Liver (tissue), 8 donors: ENCODE measurements at regions not wholly inside any gene's neighbourhood (a gene's known extent, or its start where the extent isn't known, plus 50 kb on each side); places are given as distances from the start of the nearest gene placed in this dataset.

ENCODE experiments used
- DNase-seq: peaks from one replicate; pipeline ENCODE4 v3.0.0-alpha.2; 2017; ENCODE audit warnings: low spot score
- H3K27ac ChIP-seq, 2 donors: one replicate each; pipeline ENCODE4 v1.7.0; 2013; ENCODE audit warnings: inconsistent platforms in 2 of 2, low read length in 2 of 2, control low read depth in 1 of 2, low read depth in 1 of 2, mild to moderate bottlenecking in 1 of 2
- H3K27me3 ChIP-seq, 4 donors: one replicate each; pipeline versions ENCODE4 v1.6.1 to v1.7.0; 2013; ENCODE audit warnings: low read length in 3 of 4, inconsistent platforms in 1 of 4, mild to moderate bottlenecking in 1 of 4, moderate library complexity in 1 of 4; ENCODE audit not compliant: control insufficient read depth in 4 of 4, insufficient read depth in 4 of 4
- H3K36me3 ChIP-seq, 4 donors: one replicate each; pipeline versions ENCODE4 v1.6.1 to v1.7.0; 2013; ENCODE audit warnings: low read length in 3 of 4, mild to moderate bottlenecking in 3 of 4, low read depth in 1 of 4, moderate library complexity in 1 of 4; ENCODE audit not compliant: control insufficient read depth in 4 of 4, insufficient read depth in 3 of 4
- H3K4me1 ChIP-seq, 4 donors: one replicate each; pipeline versions ENCODE4 v1.6.1 to v1.7.0; 2013; ENCODE audit warnings: low read length in 3 of 4, mild to moderate bottlenecking in 3 of 4, moderate library complexity in 1 of 4; ENCODE audit not compliant: control insufficient read depth in 4 of 4, insufficient read depth in 4 of 4
- H3K4me3 ChIP-seq, 3 donors: one replicate each; pipeline versions ENCODE4 v1.6.1 to v1.7.0; 2013; ENCODE audit warnings: low read length in 3 of 3, control low read depth in 1 of 3, low read depth in 1 of 3, mild to moderate bottlenecking in 1 of 3
- H3K9ac ChIP-seq, 2 donors: one replicate each; pipeline ENCODE4 v1.7.0; 2013; ENCODE audit warnings: low read length in 2 of 2, mild to moderate bottlenecking in 2 of 2, moderate library complexity in 2 of 2, control low read depth in 1 of 2, low read depth in 1 of 2
- H3K9me3 ChIP-seq, 4 donors: one replicate each; pipeline versions ENCODE4 v1.6.1 to v1.7.0; 2013; ENCODE audit warnings: low read length in 3 of 4; ENCODE audit not compliant: control insufficient read depth in 4 of 4
- EGR1 ChIP-seq, 2 donors: IDR thresholded peaks; 2 replicates each; pipeline ENCODE4 v1.6.1; 2016 to 2018; ENCODE audit warnings: antibody characterized with exemption in 2 of 2, low read depth in 2 of 2
- FOXA1 ChIP-seq: IDR thresholded peaks from 2 replicates; pipeline ENCODE4 v1.6.1; 2016; ENCODE audit warnings: antibody characterized with exemption
- FOXA2 ChIP-seq: IDR thresholded peaks from 2 replicates; pipeline ENCODE4 v1.6.1; 2016; ENCODE audit warnings: antibody characterized with exemption
- GABPA ChIP-seq, 2 donors: IDR thresholded peaks in 1 of 2; conservative IDR thresholded peaks in 1 of 2; 2 replicates each; pipeline ENCODE4 v1.6.1; 2016; ENCODE audit warnings: antibody characterized with exemption in 2 of 2, mild to moderate bottlenecking in 1 of 2, moderate library complexity in 1 of 2
- HNF4A ChIP-seq, 2 donors: conservative IDR thresholded peaks; 2 replicates each; pipeline ENCODE4 v1.6.1; 2016; ENCODE audit warnings: antibody characterized with exemption in 2 of 2, mild to moderate bottlenecking in 2 of 2
- HNF4G ChIP-seq: IDR thresholded peaks from 2 replicates; pipeline ENCODE4 v1.6.1; 2016; ENCODE audit warnings: antibody characterized with exemption
- JUND ChIP-seq, 2 donors: IDR thresholded peaks; 2 replicates each; pipeline ENCODE4 v1.6.1; 2016; ENCODE audit warnings: antibody characterized with exemption in 2 of 2
- NR2F2 ChIP-seq: IDR thresholded peaks from 2 replicates; pipeline ENCODE4 v1.6.1; 2016; ENCODE audit warnings: antibody characterized with exemption
- RAD21 ChIP-seq, 2 donors: IDR thresholded peaks; 2 replicates each; pipeline ENCODE4 v1.6.1; 2016; ENCODE audit warnings: antibody characterized with exemption in 2 of 2, mild to moderate bottlenecking in 2 of 2
- RXRA ChIP-seq, 2 donors: IDR thresholded peaks; 2 replicates each; pipeline ENCODE4 v1.6.1; 2017 to 2018; ENCODE audit warnings: antibody characterized with exemption in 2 of 2, mild to moderate bottlenecking in 1 of 2
- SP1 ChIP-seq: IDR thresholded peaks from 2 replicates; pipeline ENCODE4 v1.6.1; 2018; ENCODE audit warnings: antibody characterized with exemption, mild to moderate bottlenecking
- TAF1 ChIP-seq: conservative IDR thresholded peaks from 2 replicates; pipeline ENCODE4 v1.6.1; 2016; ENCODE audit warnings: antibody characterized with exemption, mild to moderate bottlenecking
- YY1 ChIP-seq: IDR thresholded peaks from 2 replicates; pipeline ENCODE4 v1.6.1; 2016; ENCODE audit warnings: antibody characterized with exemption, mild to moderate bottlenecking
- WGBS: extraction: QIAGEN DNeasy Blood & Tissue Kit; methylation state at CpG from one replicate; pipeline ENCODE4 v1.1.7; 2013; 5-methylcytosine and 5-hydroxymethylcytosine counted together
- TF ChIP-seq, protein P1 (sequence below): IDR thresholded peaks from 2 replicates; pipeline ENCODE4 v1.6.1; 2016; ENCODE audit warnings: antibody characterized with exemption
- TF ChIP-seq, protein P2 (sequence below): IDR thresholded peaks from 2 replicates; pipeline ENCODE4 v1.6.1; 2016; ENCODE audit warnings: antibody characterized with exemption
- TF ChIP-seq, protein P3 (sequence below): fragments of 150-350 bp; IDR thresholded peaks from 2 replicates; pipeline ENCODE4 v1.5.1; 2017; ENCODE audit warnings: improper control_type of control experiment, low read depth, low read length; ENCODE audit not compliant: missing input control
- TF ChIP-seq, protein P4 (sequence below): IDR thresholded peaks from 2 replicates; pipeline ENCODE4 v1.6.1; 2016; ENCODE audit warnings: antibody characterized with exemption, mild to moderate bottlenecking
- TF ChIP-seq, protein P5 (sequence below): IDR thresholded peaks from 2 replicates; pipeline ENCODE4 v1.6.1; 2016; ENCODE audit warnings: antibody characterized with exemption
- donor health status: healthy.
- donor health status: healthy.
- donor health status: healthy.
- donor health status: healthy.
- donor health status: healthy.

DNA sequence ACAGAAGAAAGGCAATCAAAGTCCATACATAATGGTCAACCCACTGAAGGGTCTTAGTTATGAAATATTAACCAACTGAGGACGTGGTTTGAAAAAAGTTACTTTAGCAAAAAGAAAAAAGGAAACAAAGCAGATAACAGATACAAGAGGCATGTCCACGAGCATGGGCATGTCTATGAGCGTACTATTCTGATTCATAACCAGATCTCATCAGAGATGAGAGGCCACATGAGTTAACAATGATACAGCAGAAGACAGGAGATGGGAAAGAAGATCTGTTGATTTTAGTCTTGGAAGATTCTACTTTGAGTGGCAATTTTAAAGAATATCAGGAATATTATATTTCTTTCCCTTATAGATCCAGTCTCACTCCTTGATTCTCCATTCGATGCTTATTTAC is 262.9 kb upstream of the SLITRK3 start:
- TF ChIP-seq, protein P1, sequence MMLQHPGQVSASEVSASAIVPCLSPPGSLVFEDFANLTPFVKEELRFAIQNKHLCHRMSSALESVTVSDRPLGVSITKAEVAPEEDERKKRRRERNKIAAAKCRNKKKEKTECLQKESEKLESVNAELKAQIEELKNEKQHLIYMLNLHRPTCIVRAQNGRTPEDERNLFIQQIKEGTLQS, result no peak
- TF ChIP-seq, protein P2, sequence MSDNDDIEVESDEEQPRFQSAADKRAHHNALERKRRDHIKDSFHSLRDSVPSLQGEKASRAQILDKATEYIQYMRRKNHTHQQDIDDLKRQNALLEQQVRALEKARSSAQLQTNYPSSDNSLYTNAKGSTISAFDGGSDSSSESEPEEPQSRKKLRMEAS, result no peak
- TF ChIP-seq RXRA (IDR thresholded peaks at IDR 0.05) (no peak), HNF4G (no peak), YY1 (no peak), NR2F2 (no peak), GABPA (IDR thresholded peaks at IDR 0.05 in 1 of 2, conservative IDR thresholded peaks at IDR 0.05 in 1 of 2) (no peak), SP1 (no peak)
- no peak overlapping the region for H3K4me3 ChIP-seq
- WGBS, result 71% methylated on average over 4 of the region's 4 CpGs
- no peak overlapping the region for H3K9ac ChIP-seq
- no peaks in the 10 kb centered on the region for H3K27me3 ChIP-seq
- H3K9me3 ChIP-seq, result peaks cover 0 to 4% (median 0%) of the 10 kb centered on the region in 4 donors
- no peak overlapping the region for H3K27ac ChIP-seq
- H3K36me3 ChIP-seq, result no peaks in the 10 kb centered on the region
- no peaks in the 10 kb centered on the region for H3K4me1 ChIP-seq
- no peak for DNase-seq

- no peak overlapping the region for H3K9ac ChIP-seq
- H3K27me3 ChIP-seq, result no peaks in the 10 kb centered on the region
- 90% methylated on average over 6 of the region's 6 CpGs for WGBS
- no peak overlapping the region for H3K27ac ChIP-seq
- DNase-seq, result no peak
- TF ChIP-seq, protein P3, sequence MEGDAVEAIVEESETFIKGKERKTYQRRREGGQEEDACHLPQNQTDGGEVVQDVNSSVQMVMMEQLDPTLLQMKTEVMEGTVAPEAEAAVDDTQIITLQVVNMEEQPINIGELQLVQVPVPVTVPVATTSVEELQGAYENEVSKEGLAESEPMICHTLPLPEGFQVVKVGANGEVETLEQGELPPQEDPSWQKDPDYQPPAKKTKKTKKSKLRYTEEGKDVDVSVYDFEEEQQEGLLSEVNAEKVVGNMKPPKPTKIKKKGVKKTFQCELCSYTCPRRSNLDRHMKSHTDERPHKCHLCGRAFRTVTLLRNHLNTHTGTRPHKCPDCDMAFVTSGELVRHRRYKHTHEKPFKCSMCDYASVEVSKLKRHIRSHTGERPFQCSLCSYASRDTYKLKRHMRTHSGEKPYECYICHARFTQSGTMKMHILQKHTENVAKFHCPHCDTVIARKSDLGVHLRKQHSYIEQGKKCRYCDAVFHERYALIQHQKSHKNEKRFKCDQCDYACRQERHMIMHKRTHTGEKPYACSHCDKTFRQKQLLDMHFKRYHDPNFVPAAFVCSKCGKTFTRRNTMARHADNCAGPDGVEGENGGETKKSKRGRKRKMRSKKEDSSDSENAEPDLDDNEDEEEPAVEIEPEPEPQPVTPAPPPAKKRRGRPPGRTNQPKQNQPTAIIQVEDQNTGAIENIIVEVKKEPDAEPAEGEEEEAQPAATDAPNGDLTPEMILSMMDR, result no peak
- TF ChIP-seq FOXA2 (no peak), JUND (IDR thresholded peaks at IDR 0.05) (no peak), RXRA (IDR thresholded peaks at IDR 0.05) (no peak), HNF4A (conservative IDR thresholded peaks at IDR 0.05) (no peak), FOXA1 (no peak), SP1 (no peak), EGR1 (IDR thresholded peaks at IDR 0.05; ENCODE audit: low read depth in 2 of 2) (no peak), NR2F2 (no peak), TAF1 (no peak), GABPA (IDR thresholded peaks at IDR 0.05 in 1 of 2, conservative IDR thresholded peaks at IDR 0.05 in 1 of 2) (no peak), YY1 (no peak), RAD21 (IDR thresholded peaks at IDR 0.05) (no peak), HNF4G (no peak)
- TF ChIP-seq, protein P2, result no peak
- TF ChIP-seq, protein P4, sequence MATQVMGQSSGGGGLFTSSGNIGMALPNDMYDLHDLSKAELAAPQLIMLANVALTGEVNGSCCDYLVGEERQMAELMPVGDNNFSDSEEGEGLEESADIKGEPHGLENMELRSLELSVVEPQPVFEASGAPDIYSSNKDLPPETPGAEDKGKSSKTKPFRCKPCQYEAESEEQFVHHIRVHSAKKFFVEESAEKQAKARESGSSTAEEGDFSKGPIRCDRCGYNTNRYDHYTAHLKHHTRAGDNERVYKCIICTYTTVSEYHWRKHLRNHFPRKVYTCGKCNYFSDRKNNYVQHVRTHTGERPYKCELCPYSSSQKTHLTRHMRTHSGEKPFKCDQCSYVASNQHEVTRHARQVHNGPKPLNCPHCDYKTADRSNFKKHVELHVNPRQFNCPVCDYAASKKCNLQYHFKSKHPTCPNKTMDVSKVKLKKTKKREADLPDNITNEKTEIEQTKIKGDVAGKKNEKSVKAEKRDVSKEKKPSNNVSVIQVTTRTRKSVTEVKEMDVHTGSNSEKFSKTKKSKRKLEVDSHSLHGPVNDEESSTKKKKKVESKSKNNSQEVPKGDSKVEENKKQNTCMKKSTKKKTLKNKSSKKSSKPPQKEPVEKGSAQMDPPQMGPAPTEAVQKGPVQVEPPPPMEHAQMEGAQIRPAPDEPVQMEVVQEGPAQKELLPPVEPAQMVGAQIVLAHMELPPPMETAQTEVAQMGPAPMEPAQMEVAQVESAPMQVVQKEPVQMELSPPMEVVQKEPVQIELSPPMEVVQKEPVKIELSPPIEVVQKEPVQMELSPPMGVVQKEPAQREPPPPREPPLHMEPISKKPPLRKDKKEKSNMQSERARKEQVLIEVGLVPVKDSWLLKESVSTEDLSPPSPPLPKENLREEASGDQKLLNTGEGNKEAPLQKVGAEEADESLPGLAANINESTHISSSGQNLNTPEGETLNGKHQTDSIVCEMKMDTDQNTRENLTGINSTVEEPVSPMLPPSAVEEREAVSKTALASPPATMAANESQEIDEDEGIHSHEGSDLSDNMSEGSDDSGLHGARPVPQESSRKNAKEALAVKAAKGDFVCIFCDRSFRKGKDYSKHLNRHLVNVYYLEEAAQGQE, result no peak
- TF ChIP-seq, protein P5, sequence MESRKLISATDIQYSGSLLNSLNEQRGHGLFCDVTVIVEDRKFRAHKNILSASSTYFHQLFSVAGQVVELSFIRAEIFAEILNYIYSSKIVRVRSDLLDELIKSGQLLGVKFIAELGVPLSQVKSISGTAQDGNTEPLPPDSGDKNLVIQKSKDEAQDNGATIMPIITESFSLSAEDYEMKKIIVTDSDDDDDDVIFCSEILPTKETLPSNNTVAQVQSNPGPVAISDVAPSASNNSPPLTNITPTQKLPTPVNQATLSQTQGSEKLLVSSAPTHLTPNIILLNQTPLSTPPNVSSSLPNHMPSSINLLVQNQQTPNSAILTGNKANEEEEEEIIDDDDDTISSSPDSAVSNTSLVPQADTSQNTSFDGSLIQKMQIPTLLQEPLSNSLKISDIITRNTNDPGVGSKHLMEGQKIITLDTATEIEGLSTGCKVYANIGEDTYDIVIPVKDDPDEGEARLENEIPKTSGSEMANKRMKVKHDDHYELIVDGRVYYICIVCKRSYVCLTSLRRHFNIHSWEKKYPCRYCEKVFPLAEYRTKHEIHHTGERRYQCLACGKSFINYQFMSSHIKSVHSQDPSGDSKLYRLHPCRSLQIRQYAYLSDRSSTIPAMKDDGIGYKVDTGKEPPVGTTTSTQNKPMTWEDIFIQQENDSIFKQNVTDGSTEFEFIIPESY, result no peak
- TF ChIP-seq, protein P1, result no peak
- H3K36me3 ChIP-seq, result no peaks in the 10 kb centered on the region
- H3K9me3 ChIP-seq, result peaks cover 0 to 4% (median 0%) of the 10 kb centered on the region in 4 donors
- no peak overlapping the region for H3K4me3 ChIP-seq
- no peaks in the 10 kb centered on the region for H3K4me1 ChIP-seq
Observed at GRCh38 chr3:165457096-165457495, 260.9 kb upstream of the SLITRK3 start.
